PC-9 (cell line): ENCODE measurements at regions not wholly inside any gene's neighbourhood (a gene's known extent, or its start where the extent isn't known, plus 50 kb on each side); places are given as distances from the start of the nearest gene placed in this dataset.

ENCODE experiments used
- CTCF ChIP-seq: fragments of 200-600 bp; sonication (generic); conservative IDR thresholded peaks from 2 replicates; pipeline ENCODE4 v1.6.1; 2017; ENCODE audit warnings: mixed run types, antibody characterized with exemption, mild to moderate bottlenecking, moderate library complexity
- EZH2 ChIP-seq: fragments of 200-600 bp; sonication (generic); IDR thresholded peaks from 2 replicates; pipeline ENCODE4 v1.8.0; 2017; ENCODE audit warnings: antibody characterized with exemption, low read depth

DNA sequence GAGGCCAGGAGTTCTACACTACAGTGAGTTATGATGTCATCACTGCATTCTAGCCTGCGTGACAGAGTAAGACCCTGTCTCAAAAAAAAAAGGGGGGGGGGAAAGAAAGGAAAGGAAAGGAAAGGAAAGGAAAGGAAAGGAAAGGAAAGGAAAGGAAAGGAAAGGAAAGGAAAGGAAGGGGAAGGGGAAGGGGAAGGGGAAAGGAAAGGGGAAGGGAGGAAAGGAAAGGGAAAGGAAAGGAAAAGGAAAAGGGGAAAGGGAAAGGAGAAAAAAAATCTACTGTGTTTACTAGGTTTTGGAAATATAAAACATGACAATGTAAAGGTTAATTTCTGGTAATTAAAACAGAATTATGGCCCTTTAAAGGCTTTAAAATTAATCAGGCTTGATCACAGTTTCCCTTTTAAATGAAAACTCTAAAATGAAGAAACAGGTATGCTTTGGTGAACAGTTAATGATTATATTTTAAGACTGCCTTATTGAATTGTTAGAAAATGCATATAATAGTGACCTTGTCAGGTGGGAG lies 131.9 kb upstream of the POU5F2 start:
- TF ChIP-seq EZH2 (no peak), CTCF (no peak)
